NCI-H748 (cell line): ENCODE measurements at regions not wholly inside any gene's neighbourhood (a gene's known extent, or its start where the extent isn't known, plus 50 kb on each side); places are given as distances from the start of the nearest gene placed in this dataset.
A peak's percentile ranks its signal among the peaks of the same experiment; 100 is the strongest.
"Not testable (repeated sequence)": the region's sequence is repeated elsewhere in the genome, so short reads cannot be mapped to it uniquely, and the experiment has no call there.

Source experiments
- DNase-seq: peaks from one replicate; lab custom pipeline; 2025; ENCODE audit not compliant: unreplicated experiment; lab: John Stamatoyannopoulos, UW

GRCh38 chr20:56916345-56916622 is 287.2 kb downstream of the TFAP2C start:
- DNase-seq, result no peak

GRCh38 chr20:56920041-56920440 is 290.9 kb downstream of the TFAP2C start:
- DNase-seq, result not testable (repeated sequence)

- no peak for DNase-seq
Measured at GRCh38 chr20:56922497-56922896, 293.4 kb downstream of the TFAP2C start.

GRCh38 chr20:56924292-56925081 is 295.4 kb downstream of the TFAP2C start:
- no peak for DNase-seq

- peak; percentile 79 for DNase-seq
Measured at GRCh38 chr20:56925082-56925830, 296.1 kb downstream of the TFAP2C start.

- DNase-seq, result peak; percentile 41
Measured at GRCh38 chr20:56925831-56926170, 296.7 kb downstream of the TFAP2C start.

GRCh38 chr20:56926501-56926900 is 297.4 kb downstream of the TFAP2C start:
- no peak for DNase-seq

GRCh38 chr20:56927127-56927526 is 298.0 kb downstream of the TFAP2C start:
- no peak for DNase-seq

- no peak for DNase-seq
Measured at GRCh38 chr20:56928007-56928406, 298.9 kb downstream of the TFAP2C start.

GRCh38 chr20:56929606-56930005 is 300.5 kb downstream of the TFAP2C start:
- no peak for DNase-seq

GRCh38 chr20:56930876-56931275 is 301.8 kb downstream of the TFAP2C start:
- DNase-seq, result no peak

GRCh38 chr20:56932575-56933330 is 303.6 kb downstream of the TFAP2C start:
- no peak for DNase-seq

- DNase-seq, result no peak
Measured at GRCh38 chr20:56933331-56933698, 304.2 kb downstream of the TFAP2C start.

GRCh38 chr20:56934888-56935287 is 305.8 kb downstream of the TFAP2C start:
- no peak for DNase-seq

GRCh38 chr20:56940466-56940865 is 311.4 kb downstream of the TFAP2C start:
- DNase-seq, result no peak

GRCh38 chr20:56941101-56941686 is 312.1 kb downstream of the TFAP2C start:
- no peak for DNase-seq

- DNase-seq, result no peak
Measured at GRCh38 chr20:56943946-56944945, 315.1 kb downstream of the TFAP2C start.

GRCh38 chr20:56945057-56945456 is 316.0 kb downstream of the TFAP2C start:
- DNase-seq, result no peak

GRCh38 chr20:56945901-56946300 is 316.8 kb downstream of the TFAP2C start:
- no peak for DNase-seq

- no peak for DNase-seq
Measured at GRCh38 chr20:56949318-56949717, 317.1 kb downstream of the BMP7 start.
